Activated CD4-positive, CD25-positive, alpha-beta regulatory T cell treated with anti-CD3 and anti-CD28 coated beads, Interleukin-2, amount 50 U/mL, for 72 hours (primary cell): ENCODE measurements at regions not wholly inside any gene's neighbourhood (a gene's known extent, or its start where the extent isn't known, plus 50 kb on each side); places are given as distances from the start of the nearest gene placed in this dataset.
"Not testable (repeated sequence)": the region's sequence is repeated elsewhere in the genome, so short reads cannot be mapped to it uniquely, and the experiment has no call there.

Experiments used
- DNase-seq: peaks from one replicate; pipeline ENCODE4 v3.0.0; 2021

DNA sequence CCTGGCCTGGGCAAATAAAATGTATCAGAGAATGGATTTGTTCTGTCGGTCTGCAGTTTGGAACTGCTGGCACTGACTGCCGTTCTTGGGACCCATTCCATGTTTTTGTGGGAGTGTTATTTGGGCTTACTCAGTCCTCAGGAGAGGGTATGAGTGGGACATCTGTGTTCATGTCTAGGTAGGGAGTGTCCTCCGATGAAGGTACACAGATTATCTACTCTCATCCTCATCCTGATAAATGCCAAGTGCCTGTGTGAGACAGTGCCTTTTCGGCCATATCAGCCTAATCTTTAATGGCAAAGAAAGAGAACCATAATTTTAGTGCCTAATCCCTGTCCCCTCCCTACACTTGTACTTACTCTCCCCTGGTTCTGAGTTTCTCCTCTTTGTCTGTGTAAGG is 409.4 kb downstream of the REEP3 start:
- DNase-seq: no peak

DNA sequence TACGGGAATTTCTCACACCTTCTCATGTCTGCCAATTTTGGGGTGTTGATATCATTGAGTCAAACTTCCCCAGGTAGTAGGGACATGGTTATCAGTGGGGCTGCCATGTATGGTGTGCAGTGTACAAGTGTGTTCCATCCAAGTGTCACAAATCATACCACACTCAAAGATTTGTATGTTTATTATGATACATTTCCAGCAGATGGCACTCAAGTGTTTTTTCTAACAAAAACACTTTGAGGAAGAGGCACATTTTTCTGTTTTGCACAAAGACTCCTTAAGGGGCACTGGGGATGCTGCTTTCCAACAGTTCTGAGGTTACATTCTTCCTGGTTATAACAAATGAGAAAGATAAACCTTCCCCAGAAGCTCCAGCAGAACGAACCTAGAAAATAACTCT is 414.5 kb downstream of the REEP3 start:
- DNase-seq: no peak

DNA sequence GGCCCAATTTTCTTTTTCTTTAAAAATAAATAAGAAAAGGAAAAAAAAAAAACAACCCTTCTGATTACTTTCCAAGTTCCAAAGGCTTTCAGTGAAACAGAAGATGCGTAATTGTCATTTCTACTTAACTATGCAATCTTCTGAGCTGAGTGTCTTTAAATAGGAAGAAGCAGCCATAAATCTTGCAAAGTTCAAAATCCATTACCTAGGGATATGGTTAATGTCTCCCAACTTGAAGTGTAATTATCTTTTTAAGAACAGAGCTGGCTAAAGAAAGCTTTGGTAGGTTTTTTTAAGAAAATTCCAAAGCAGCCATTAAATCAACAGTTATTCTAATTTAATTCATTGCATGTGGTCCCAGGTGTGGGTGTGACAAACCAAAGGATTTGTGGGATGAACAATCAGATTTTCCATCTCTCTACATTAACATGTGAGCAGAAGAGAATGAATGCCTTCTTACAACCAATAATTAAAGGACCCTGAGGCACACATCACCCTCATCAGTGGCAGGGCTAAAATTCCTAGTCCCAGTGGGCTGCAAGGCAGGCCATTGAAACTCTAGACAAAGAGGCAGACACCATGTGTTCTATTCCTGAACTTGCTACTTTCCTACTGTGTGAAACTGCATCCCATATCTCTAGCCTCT is 419.2 kb downstream of the REEP3 start:
- no peak for DNase-seq

- no peak for DNase-seq
These were observed 443.2 kb downstream of the REEP3 start for GRCh38 chr10:63964406-63964805.

GRCh38 chr10:63965846-63966245 is 444.6 kb downstream of the REEP3 start:
- no peak for DNase-seq

DNA sequence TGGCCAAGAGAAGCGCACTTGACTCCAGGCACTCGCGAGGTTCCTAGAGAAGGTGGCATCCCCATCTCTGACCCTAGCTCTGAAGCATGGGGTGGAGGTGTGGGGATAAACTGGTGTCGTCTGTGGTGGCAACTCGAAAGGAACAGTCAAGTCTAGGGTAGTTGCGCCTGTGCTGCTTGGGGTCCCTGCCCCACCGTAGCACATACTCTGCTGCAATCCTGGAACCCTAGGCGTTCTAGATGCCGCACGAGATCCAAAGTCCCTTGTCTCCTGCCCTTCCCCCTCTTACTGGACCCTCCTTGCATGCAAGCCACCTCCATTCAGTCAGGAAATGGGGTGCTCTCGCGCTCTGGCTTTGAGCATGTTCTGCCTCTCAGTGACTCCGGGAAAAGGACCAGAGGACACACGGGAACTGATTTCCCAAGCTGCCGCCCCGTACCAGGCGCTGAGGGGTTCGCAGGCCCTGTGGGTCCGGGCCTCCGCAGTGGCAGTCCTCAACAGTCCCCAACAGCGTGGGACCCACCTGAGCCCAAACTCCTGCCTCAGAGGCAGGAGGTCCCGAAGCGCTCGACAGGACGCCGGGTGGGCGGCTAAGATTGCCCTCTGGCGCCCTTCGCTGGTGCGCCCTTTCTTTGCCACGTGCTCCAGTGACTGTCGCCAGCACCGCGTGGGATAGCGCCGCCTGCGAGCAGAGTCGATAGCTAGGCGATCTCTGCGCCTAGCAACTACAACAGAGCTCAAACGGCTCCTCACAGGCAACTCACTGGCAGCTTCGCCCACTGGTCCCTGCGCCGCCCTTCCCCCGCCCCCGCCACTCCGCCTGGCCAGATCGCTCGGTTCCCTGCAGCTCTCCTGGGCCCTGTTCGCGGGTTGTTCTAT is 452.0 kb downstream of the REEP3 start:
- no peak for DNase-seq

- DNase-seq: no peak
These were observed 455.3 kb downstream of the REEP3 start for GRCh38 chr10:63976538-63976937.

GRCh38 chr10:63977329-63977923 is 456.2 kb downstream of the REEP3 start:
- no peak for DNase-seq

- DNase-seq: not testable (repeated sequence)
These were observed 459.7 kb downstream of the REEP3 start for GRCh38 chr10:63980870-63981269.

DNA sequence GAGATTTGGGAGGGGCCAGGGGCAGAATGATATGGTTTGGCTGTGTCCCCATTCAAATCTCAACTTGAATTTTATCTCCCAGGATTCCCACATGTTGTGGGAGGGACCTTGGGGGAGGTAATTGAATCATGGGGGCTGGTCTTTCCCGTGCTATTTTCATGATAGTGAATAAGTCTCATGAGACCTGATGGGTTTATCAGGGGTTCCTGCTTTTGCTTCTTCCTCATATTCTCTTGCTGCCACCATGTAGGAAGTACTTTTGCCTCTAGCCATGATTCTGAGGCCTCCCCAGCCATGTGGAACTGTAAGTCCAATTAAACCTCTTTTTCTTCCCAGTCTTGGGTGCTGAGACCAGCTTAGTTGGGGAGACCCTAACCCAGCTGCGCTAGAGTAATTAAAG is 462.9 kb downstream of the REEP3 start:
- DNase-seq: not testable (repeated sequence)

DNA sequence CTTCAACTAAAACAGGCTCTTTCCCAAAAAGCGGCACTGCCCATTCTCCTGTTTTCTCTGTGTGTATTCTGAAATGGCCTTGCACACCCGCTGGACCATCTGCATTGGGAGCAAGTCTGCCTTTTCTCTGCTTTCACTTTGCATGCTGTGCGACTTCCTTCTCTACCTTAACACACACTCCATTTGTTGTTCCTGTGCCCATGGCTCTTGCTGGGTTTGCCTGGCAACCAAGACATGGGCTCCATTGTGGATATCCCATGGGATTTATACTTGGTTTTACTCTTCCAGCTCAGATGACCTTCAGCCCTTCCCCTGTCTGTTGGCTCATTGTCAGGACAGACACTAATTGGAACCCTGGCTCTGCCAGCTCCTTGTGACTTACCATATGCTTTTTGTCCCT is 465.3 kb downstream of the REEP3 start:
- no peak for DNase-seq

GRCh38 chr10:63987212-63987611 is 466.0 kb downstream of the REEP3 start:
- DNase-seq: no peak

GRCh38 chr10:63994371-63994770 is 473.2 kb downstream of the REEP3 start:
- DNase-seq: no peak

- no peak for DNase-seq
These were observed 486.0 kb downstream of the REEP3 start for GRCh38 chr10:64007157-64007556.

- DNase-seq: no peak
These were observed 489.5 kb downstream of the REEP3 start for GRCh38 chr10:64010711-64011110.

GRCh38 chr10:64011912-64012714 is 490.9 kb downstream of the REEP3 start:
- no peak for DNase-seq

DNA sequence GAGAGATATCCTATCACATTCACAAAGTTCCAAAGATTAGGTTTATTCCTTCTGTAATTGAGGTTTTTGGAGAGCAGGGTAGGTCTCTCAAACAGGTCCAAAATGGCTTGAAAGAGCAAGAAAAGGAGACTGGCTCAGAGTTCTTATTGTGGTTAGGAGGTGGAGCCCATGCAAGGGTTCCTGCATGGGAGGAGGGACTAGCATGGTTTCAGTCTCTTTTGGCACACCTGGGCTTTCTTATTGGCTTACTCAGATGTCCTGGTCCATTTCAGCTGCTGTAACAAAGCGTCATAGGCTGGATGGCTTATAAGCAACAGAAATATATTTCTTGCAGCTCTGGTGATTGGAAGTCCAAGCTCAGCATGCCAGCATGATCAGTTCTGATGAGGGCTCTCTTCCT is 493.1 kb downstream of the REEP3 start:
- no peak for DNase-seq

DNA sequence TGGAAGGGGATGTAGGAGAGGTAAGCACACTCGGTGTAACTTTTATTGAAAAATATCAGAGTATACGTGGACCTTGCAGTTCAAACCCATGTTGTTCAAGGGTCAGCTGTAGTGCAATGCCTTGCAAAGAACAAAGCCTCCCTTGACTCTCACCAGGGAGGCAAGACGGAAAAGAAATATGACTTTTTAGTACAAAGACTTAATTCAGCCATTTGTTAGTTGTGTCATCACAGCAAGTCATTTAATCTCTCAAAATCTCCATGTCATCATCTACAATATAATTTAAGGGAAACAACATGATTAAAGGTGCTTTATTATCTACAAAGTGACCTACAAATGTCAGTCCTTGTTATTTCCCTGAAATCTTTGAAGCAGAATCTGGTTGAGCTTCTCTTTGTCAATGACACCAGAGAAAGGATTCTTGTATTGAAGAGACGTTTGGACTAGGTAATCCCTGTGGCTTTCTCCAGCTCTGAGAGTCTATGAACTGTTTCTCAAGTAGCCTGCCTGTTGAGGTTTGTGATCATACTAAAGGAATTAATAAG is 502.8 kb downstream of the REEP3 start:
- no peak for DNase-seq

GRCh38 chr10:64033711-64034110 is 512.5 kb downstream of the REEP3 start:
- DNase-seq: no peak

DNA sequence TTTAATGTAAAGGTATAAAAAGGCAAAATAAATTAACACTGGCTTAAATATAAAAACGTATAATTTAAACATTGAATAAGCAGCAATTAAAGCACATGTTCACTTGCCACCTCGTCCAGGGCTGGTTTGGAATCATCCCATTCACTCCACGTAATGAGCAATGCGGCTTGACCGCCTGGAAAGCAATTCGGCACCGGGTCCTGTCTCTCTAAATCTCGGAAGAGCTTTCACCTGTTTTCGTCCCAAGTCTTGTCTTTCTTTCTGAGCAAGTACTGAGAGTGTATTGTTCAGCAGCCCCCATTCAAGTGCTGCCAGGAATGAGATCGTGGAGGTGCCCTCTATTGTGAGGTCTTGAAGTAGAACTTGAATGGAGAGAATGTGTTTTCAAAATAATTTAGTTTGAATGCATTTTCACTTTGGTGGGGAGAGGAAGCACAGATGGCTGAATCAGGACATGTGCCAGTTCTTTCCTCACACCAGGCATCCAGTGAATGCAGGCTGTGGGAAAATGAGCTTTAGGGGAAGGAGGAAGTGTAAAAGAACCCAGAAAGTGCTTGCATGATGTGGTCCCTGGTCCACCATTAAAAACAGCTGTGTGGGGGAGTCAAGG is 515.2 kb downstream of the REEP3 start:
- no peak for DNase-seq

GRCh38 chr10:64037071-64037661 is 516.0 kb downstream of the REEP3 start:
- DNase-seq: no peak

GRCh38 chr10:64038107-64038506 is 516.9 kb downstream of the REEP3 start:
- DNase-seq: no peak
